Gastroesophageal sphincter (tissue), 4 donors: ENCODE measurements at regions not wholly inside any gene's neighbourhood (a gene's known extent, or its start where the extent isn't known, plus 50 kb on each side); places are given as distances from the start of the nearest gene placed in this dataset.

Source experiments
- ATAC-seq: fragments of 150-250 bp; one replicate; pipeline ENCODE4 v1.9.1; 2016; ENCODE audit warnings: mild to moderate bottlenecking, moderate library complexity
- H3K27ac ChIP-seq, 4 donors: fragments of 200-600 bp; sonication (generic) in 3 of 4; 1 replicate in 3 of 4; 2 replicates in 1 of 4; pipeline ENCODE4 v1.5.1; 2016 to 2019
- H3K27me3 ChIP-seq: fragments of 200-600 bp; sonication (generic); one replicate; pipeline ENCODE4 v1.5.1; 2019
- H3K36me3 ChIP-seq, 2 donors: fragments of 200-600 bp; sonication (generic); one replicate each; pipeline ENCODE4 v1.5.1; 2019; ENCODE audit warnings: control low read depth in 1 of 2
- H3K4me1 ChIP-seq, 3 donors: fragments of 200-600 bp; sonication (generic); 1 replicate in 2 of 3; 2 replicates in 1 of 3; pipeline ENCODE4 v1.5.1; 2016 to 2019; ENCODE audit warnings: control low read depth in 2 of 3
- H3K4me3 ChIP-seq, 2 donors: fragments of 200-600 bp; sonication (generic); one replicate each; pipeline ENCODE4 v1.5.1; 2019; ENCODE audit warnings: mild to moderate bottlenecking in 1 of 2, moderate library complexity in 1 of 2
- H3K9me3 ChIP-seq, 3 donors: fragments of 200-600 bp; sonication (generic); one replicate each; pipeline ENCODE4 v1.5.1; 2017 to 2019; ENCODE audit warnings: control low read depth in 2 of 3
- EP300 ChIP-seq: sonication (generic); formaldehyde crosslinking; IDR thresholded peaks from one replicate; pipeline ENCODE4 v1.6.1; 2017; ENCODE audit warnings: antibody characterized with exemption, mild to moderate bottlenecking
- POLR2A ChIP-seq, 2 donors: fragments of 450-650 bp; IDR thresholded peaks; one replicate each; pipeline ENCODE4 v1.6.1; 2017; ENCODE audit warnings: antibody characterized with exemption in 2 of 2, mild to moderate bottlenecking in 2 of 2, moderate library complexity in 1 of 2
- POLR2AphosphoS5 ChIP-seq: sonication (generic); formaldehyde crosslinking; IDR thresholded peaks from one replicate; pipeline ENCODE4 v1.6.1; 2017; ENCODE audit warnings: antibody characterized with exemption
- WGBS, 2 donors: methylation state at CpG; one replicate each; pipeline ENCODE4 v1.1.5; 2018; ENCODE audit warnings: low coverage in 1 of 2; 5-methylcytosine and 5-hydroxymethylcytosine counted together
- TF ChIP-seq, protein P1 (sequence below), 4 experiments: fragments of 200-600 bp in 2 of 4; fragments of 450-650 bp in 2 of 4; sonication (generic) in 1 of 4; IDR thresholded peaks; one replicate each; pipeline ENCODE4 v1.5.1; 2017 to 2019; ENCODE audit warnings: antibody characterized with exemption in 4 of 4, mild to moderate bottlenecking in 2 of 4, moderate library complexity in 2 of 4

DNA sequence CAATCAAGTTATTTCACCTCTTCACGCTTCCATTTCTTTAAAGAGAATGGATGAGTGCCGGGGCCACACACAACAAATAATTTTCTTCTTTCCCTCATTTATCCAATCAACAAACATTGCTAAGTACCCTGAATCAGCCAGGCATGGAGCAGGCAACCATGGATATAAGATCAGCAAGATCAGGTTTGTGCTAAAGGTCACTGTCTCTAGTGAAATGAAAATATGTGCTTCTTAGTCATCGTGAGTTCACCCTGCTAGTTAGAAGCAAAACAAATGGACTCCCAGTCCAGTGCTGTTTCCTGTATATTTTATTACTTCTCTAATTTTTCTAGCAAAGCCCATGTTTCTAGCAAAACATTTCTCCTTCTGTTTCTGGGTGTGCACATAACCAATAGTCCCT lies 629.2 kb downstream of the BNC2 start:
- no peak for ATAC-seq
- no peaks in the 10 kb centered on the region for H3K27me3 ChIP-seq
- H3K36me3 ChIP-seq: no peaks in the 10 kb centered on the region
- H3K4me3 ChIP-seq: no peak overlapping the region
- H3K4me1 ChIP-seq: peaks cover 0 to 9% (median under 1%) of the 10 kb centered on the region in 3 donors
- TF ChIP-seq POLR2AphosphoS5 (no peak), POLR2A (IDR thresholded peaks at IDR 0.05) (no peak), EP300 (no peak)
- TF ChIP-seq, protein P1, sequence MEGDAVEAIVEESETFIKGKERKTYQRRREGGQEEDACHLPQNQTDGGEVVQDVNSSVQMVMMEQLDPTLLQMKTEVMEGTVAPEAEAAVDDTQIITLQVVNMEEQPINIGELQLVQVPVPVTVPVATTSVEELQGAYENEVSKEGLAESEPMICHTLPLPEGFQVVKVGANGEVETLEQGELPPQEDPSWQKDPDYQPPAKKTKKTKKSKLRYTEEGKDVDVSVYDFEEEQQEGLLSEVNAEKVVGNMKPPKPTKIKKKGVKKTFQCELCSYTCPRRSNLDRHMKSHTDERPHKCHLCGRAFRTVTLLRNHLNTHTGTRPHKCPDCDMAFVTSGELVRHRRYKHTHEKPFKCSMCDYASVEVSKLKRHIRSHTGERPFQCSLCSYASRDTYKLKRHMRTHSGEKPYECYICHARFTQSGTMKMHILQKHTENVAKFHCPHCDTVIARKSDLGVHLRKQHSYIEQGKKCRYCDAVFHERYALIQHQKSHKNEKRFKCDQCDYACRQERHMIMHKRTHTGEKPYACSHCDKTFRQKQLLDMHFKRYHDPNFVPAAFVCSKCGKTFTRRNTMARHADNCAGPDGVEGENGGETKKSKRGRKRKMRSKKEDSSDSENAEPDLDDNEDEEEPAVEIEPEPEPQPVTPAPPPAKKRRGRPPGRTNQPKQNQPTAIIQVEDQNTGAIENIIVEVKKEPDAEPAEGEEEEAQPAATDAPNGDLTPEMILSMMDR (IDR thresholded peaks at IDR 0.05): no peak
- H3K9me3 ChIP-seq: no peaks in the 10 kb centered on the region
- 86 to 90% methylated on average over 3 of the region's 3 CpGs for WGBS, 2 donors
- H3K27ac ChIP-seq: no peak overlapping the region

DNA sequence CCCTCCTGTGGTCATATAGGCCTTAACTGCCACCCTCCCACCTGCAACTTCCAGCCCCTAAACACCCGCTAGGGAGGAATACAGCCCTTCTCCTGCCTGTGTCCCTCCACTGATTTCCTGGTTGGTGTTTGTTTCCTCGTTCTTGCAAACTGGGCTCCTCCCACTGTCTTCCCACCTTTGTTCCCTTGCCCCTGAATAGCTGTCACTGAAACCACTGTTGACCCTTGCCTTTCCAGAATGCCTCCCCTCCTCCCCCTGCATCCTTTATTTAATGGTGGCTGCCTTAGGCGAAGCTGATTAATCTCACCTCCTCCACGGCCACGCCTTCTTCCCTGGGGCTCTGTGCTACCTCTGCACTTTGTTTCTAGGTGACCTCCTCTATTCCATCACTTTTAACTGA lies 626.7 kb downstream of the BNC2 start:
- TF ChIP-seq POLR2A (IDR thresholded peaks at IDR 0.05) (no peak), EP300 (no peak), POLR2AphosphoS5 (no peak)
- TF ChIP-seq, protein P1 (IDR thresholded peaks at IDR 0.05): no peak
- H3K9me3 ChIP-seq: no peaks in the 10 kb centered on the region
- H3K27ac ChIP-seq: no peak overlapping the region
- H3K4me3 ChIP-seq: no peak overlapping the region
- no peak for ATAC-seq
- no peaks in the 10 kb centered on the region for H3K27me3 ChIP-seq
- WGBS, 2 donors: 90 to 100% methylated on average over 1 to 5 of the region's 5 CpGs
- no peaks in the 10 kb centered on the region for H3K36me3 ChIP-seq
- peaks cover 0 to 21% (median 0%) of the 10 kb centered on the region in 3 donors for H3K4me1 ChIP-seq

DNA sequence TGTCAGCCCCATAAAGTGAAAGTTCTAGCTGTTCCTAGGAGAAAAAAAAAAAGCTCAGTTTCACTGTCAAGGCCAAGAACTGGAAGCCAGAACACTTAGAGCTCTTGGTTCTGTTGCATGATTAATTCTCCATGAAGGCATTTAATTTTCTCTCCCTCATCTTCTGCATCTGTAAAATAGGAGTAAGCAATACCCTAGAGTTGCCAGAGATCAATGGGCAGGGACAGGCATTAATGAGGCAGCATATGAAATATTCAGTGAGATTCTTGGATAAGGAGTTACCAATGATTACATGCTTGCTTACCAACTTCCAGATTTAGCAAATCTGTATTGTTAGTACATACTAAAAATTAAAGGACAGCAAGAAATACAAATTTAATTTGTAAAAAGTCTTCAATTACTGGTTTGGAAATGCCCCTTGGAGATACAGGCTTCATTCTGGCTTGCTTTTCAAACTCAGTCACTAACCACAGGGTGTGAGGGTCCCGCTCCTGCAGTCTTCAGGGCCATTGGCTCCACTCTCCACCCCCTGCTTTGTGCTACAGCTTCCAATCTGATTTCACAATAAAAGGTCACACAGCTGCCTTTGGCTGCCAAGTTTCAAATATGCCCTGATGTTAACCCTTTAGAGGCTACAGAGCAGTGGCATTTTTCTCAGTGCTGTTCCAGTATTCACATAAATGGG lies 624.6 kb downstream of the BNC2 start:
- Histone ChIP-seq H3K9me3 (no peaks in the 10 kb centered on the region), H3K27me3 (no peaks in the 10 kb centered on the region), H3K4me3 (no peak overlapping the region), H3K27ac (peak overlapping the region in 3 of 4 donors; percentile 27 to 50 (median 46)), H3K4me1 (peaks cover 0 to 21% (median 0%) of the 10 kb centered on the region in 3 donors), H3K36me3 (no peaks in the 10 kb centered on the region)
- TF ChIP-seq, protein P1 (IDR thresholded peaks at IDR 0.05): no peak
- TF ChIP-seq POLR2A (IDR thresholded peaks at IDR 0.05) (no peak), EP300 (no peak), POLR2AphosphoS5 (no peak)
- WGBS, 2 donors: 67% methylated on average over 1 of the region's 1 CpG; no CpG with 5 or more reads in 1 of the 2 donors
- ATAC-seq: peak; percentile 51

GRCh38 chr9:16246785-16247184 lies 623.7 kb downstream of the BNC2 start:
- no peak for ATAC-seq
- Histone ChIP-seq H3K27ac (no peak overlapping the region), H3K9me3 (no peaks in the 10 kb centered on the region), H3K4me1 (peaks cover 0 to 21% (median 0%) of the 10 kb centered on the region in 3 donors), H3K27me3 (no peaks in the 10 kb centered on the region), H3K4me3 (no peak overlapping the region), H3K36me3 (no peaks in the 10 kb centered on the region)
- TF ChIP-seq POLR2A (IDR thresholded peaks at IDR 0.05) (no peak), POLR2AphosphoS5 (no peak), EP300 (no peak)
- TF ChIP-seq, protein P1 (IDR thresholded peaks at IDR 0.05): no peak
- 73% methylated on average over 5 of the region's 6 CpGs; no CpG with 5 or more reads in 1 of the 2 donors for WGBS, 2 donors
